SK-N-SH treated with all-trans-retinoic acid at 6 μM for 48 hours (cell line): ENCODE measurements at regions not wholly inside any gene's neighbourhood (a gene's known extent, or its start where the extent isn't known, plus 50 kb on each side); places are given as distances from the start of the nearest gene placed in this dataset.

Source experiments
- ARNTL ChIP-seq: fragments of 450-650 bp; formaldehyde crosslinking; IDR thresholded peaks from 2 replicates; pipeline ENCODE4 v1.5.0; 2020; ENCODE audit warnings: low read depth, mild to moderate bottlenecking, moderate library complexity, borderline replicate concordance
- PPARA ChIP-seq: fragments of 250-450 bp; sonication (Bioruptor Pico); IDR thresholded peaks from 2 replicates; pipeline ENCODE4 v1.5.0; 2020; ENCODE audit warnings: mild to moderate bottlenecking, borderline replicate concordance
- ZFP30 ChIP-seq: fragments of 450-650 bp; formaldehyde crosslinking; IDR thresholded peaks from 2 replicates; pipeline ENCODE4 v1.5.0; 2022; ENCODE audit warnings: mild to moderate bottlenecking, moderate library complexity
- TF ChIP-seq, protein P1 (sequence below): fragments of 250-450 bp; sonication (Bioruptor Pico); IDR thresholded peaks from 2 replicates; pipeline ENCODE4 v1.8.0; 2021; ENCODE audit warnings: low read depth, mild to moderate bottlenecking, moderate library complexity, borderline replicate concordance

DNA sequence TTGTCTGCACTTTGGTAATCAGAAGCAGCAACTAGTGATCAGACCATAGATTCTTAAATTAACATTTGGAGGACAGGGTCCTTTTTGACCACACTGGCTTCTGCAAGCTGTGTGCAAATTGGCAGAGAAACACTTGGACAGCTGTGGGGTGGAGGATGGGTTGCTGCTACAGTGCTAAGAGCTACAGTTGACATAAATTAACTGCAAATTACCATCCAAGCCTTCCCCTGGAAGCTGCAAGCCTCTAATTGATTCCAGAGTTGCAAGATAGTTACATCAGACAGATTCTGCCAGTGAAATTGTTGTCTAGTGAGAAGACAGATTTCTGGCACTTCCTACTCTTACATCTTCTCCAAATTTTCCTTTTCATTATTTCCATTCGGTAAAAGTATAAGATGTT, 517.7 kb downstream of the DIRAS2 start:
- TF ChIP-seq, protein P1, sequence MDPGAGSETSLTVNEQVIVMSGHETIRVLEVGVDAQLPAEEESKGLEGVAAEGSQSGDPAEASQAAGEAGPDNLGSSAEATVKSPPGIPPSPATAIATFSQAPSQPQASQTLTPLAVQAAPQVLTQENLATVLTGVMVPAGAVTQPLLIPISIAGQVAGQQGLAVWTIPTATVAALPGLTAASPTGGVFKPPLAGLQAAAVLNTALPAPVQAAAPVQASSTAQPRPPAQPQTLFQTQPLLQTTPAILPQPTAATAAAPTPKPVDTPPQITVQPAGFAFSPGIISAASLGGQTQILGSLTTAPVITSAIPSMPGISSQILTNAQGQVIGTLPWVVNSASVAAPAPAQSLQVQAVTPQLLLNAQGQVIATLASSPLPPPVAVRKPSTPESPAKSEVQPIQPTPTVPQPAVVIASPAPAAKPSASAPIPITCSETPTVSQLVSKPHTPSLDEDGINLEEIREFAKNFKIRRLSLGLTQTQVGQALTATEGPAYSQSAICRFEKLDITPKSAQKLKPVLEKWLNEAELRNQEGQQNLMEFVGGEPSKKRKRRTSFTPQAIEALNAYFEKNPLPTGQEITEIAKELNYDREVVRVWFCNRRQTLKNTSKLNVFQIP (CRISPR knock-in tag): no peak
- TF ChIP-seq PPARA (CRISPR knock-in tag) (no peak), ARNTL (CRISPR knock-in tag) (no peak), ZFP30 (CRISPR knock-in tag) (no peak)
